ENCODE measurements at regions not wholly inside any gene's neighbourhood (a gene's known extent, or its start where the extent isn't known, plus 50 kb on each side); places are given as distances from the start of the nearest gene placed in this dataset.

GRCh38 chr12:66066137-66066928 is 64.2 kb downstream of the LLPH start:
- peak; percentile 3 for DNase-seq

- no peak for DNase-seq
Observed at GRCh38 chr12:66065641-66066136, 64.9 kb downstream of the LLPH start.

- DNase-seq = no peak
Observed at GRCh38 chr12:66065150-66065549, 65.4 kb downstream of the LLPH start.

- no peak for DNase-seq
Observed at GRCh38 chr12:66063916-66064315, 66.6 kb downstream of the LLPH start.

- DNase-seq = no peak
Observed at GRCh38 chr12:66062290-66062625, 68.3 kb downstream of the LLPH start.

DNA sequence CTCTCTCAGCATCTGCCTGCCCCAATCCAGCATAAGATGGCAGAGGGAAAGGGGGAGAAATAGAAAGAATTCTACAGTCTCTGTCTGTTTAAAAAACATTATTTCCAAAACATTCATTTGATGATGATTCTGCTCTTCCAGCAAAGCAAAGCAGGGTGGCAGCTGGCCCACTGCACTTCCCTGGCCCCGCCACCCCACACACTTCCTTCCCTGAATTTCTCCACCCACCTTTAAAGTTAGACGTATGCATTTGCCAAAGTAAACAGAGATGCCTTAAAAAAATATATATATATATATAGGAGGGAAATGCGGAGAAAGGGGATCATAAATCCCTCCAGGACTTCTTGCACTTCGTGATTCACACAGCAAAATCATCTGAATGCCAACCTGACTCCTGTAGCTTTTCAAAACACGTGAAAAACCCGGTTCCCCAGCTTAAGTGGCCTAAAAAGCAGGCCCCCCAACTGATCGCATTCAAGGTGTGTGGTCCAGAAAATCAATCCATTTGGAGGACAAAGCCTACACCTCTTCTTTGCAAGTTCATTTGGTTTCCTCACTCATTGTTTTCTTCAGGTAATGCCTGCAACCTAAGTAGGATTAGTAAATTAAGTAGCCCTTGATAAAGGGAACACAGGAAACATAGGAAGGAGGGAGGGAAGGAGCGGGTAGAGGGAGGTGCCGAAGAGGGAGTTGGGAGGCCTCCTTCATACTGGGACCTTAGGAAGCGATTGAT is 68.8 kb downstream of the LLPH start:
- DNase-seq = no peak

- no peak for DNase-seq
Observed at GRCh38 chr12:66061076-66061475, 69.5 kb downstream of the LLPH start.

DNA sequence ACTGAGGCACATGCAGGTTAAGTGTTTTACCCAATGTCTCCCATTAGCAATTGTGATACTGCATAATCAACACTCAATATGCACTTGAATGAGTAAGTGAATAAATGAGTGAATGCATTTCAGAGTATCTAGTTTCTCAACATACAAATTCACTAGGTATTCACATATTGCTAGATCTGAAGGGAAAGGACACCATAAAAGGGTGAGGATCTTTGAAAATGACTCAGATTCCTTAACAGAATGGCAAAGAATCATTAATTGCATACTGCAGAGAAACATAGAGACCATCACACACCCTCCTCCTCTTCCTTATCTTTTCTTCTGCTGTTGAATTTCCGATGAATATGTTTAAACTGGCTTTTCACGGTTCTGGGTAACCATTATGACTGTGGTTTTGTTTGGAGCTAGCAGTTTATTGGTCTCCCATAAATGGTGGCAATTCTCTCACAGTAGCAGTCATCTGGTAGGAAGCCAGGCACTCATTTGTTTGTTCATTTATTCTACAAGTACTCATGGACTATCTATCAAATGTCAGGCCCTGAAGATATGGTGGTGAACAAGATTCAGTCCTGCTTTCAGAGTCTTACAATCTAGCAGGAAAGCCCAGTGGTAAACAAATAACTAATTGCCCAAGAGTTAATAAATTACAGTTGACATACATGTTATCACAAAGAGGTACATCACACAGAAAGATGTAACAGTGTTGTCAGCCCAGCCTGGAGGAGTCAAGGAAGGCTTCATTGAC is 70.2 kb downstream of the LLPH start:
- no peak for DNase-seq

GRCh38 chr12:66059666-66060065 is 70.9 kb downstream of the LLPH start:
- DNase-seq = no peak

GRCh38 chr12:66058554-66058953 is 72.0 kb downstream of the LLPH start:
- no peak for DNase-seq

GRCh38 chr12:66055837-66056319 is 74.7 kb downstream of the LLPH start:
- no peak for DNase-seq

GRCh38 chr12:66052988-66053615 is 77.4 kb downstream of the LLPH start:
- no peak for DNase-seq

- no peak for DNase-seq
Observed at GRCh38 chr12:66051361-66051760, 79.2 kb downstream of the LLPH start.

DNA sequence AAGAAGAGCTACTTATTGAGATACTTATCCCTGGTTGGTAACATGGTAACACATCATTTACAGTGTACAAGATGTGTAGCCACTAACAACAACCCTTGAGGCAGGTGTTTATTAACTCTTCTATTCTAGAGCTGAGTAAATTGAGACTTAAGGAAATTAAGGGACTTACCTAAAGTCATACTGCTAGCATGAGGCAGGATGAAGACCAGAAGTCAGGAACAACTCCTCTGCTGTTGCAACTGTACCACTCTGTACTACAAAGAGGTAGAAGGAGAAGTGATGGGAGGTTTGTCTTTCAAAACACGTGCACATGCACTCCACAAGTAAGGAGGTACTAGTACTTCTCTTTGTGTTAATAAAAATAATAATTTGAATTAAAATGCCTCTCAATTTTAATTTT is 79.9 kb downstream of the LLPH start:
- DNase-seq = no peak

DNA sequence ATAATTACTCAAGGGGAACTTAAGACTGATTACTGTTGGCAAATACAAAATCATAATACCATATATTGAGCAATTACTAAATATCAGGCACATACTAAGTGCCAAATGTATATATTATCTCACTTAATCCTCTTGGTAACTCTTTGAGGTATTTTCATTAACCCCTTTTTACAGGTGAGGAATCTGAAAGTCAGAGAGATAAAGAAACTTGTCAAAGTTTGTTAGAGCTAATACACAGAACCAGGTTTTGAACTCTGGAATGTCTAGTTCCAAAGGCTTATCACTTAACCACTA is 80.3 kb downstream of the LLPH start:
- DNase-seq = no peak

- no peak for DNase-seq
Observed at GRCh38 chr12:66049538-66050282, 80.8 kb downstream of the LLPH start.

- no peak for DNase-seq
Observed at GRCh38 chr12:66048835-66049537, 81.6 kb downstream of the LLPH start.

- no peak for DNase-seq
Observed at GRCh38 chr12:66048218-66048834, 82.2 kb downstream of the LLPH start.

DNA sequence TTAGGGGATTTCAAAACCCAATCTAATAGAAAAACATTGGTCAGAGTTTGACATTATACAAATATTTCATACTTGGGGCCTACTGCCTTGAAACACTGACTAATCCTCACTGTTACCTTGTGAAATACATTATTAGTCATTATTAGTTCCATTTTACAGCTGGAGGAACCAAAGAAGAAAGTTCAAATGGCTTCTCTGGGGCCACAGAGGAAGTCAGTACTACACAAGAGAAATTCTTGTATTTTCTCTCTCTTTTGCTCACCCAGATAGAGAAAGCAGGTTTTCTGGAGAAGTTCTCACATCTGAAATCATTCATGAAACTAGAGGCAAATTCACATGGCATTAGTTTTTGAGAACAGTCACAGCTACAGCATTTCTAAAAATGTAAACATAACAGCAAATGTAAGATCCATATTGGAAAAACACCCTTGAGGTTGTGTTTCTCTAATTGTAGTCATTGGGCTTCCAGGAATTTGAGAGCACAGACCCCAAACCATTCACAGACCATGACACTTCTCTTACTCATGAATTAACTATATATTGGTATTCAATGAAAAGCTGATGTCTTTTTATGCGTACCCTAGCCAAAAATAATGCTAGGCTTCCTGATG is 83.0 kb downstream of the LLPH start:
- DNase-seq = no peak

- DNase-seq = no peak
Observed at GRCh38 chr12:66045506-66045905, 85.0 kb downstream of the LLPH start.

GRCh38 chr12:66044731-66045130 is 85.8 kb downstream of the LLPH start:
- no peak for DNase-seq

All from activated CD4-positive, alpha-beta T cell treated with anti-CD3 and anti-CD28 coated beads, Interleukin-2, amount 50 U/mL, for 16 hours (primary cell).